H1 (cell line): ENCODE measurements at regions not wholly inside any gene's neighbourhood (a gene's known extent, or its start where the extent isn't known, plus 50 kb on each side); places are given as distances from the start of the nearest gene placed in this dataset.

ENCODE experiments used
- EZH2 ChIP-seq: fragments of 200-600 bp; sonication (generic); IDR thresholded peaks from 2 replicates; pipeline ENCODE4 v1.7.1; 2012; ENCODE audit warnings: low read depth, mild to moderate bottlenecking, moderate library complexity, low read length, inconsistent platforms; ENCODE audit not compliant: severe bottlenecking
- GTF2F1 ChIP-seq: IDR thresholded peaks from 2 replicates; pipeline ENCODE4 v1.6.1; 2012; ENCODE audit warnings: low read depth, low read length, improper control_type of control experiment, borderline replicate concordance
- POLR2A ChIP-seq, 2 experiments: IDR thresholded peaks; 1 replicate in 1 of 2; 2 replicates in 1 of 2; pipeline ENCODE4 v1.6.1; 2011; ENCODE audit warnings: low read depth in 2 of 2, low read length in 2 of 2, mild to moderate bottlenecking in 2 of 2; ENCODE audit errors: control extremely low read depth in 1 of 2
- RAD21 ChIP-seq, 2 experiments: IDR thresholded peaks in 1 of 2; conservative IDR thresholded peaks in 1 of 2; 2 replicates each; pipeline ENCODE4 v1.6.1; 2011; ENCODE audit warnings: low read depth in 2 of 2, low read length in 2 of 2, improper control_type of control experiment in 1 of 2, inconsistent platforms in 1 of 2, mild to moderate bottlenecking in 1 of 2, moderate library complexity in 1 of 2
- SRF ChIP-seq: IDR thresholded peaks from 2 replicates; pipeline ENCODE4 v1.6.1; 2011; ENCODE audit warnings: mild to moderate bottlenecking, low read depth, low read length, moderate library complexity
- SUZ12 ChIP-seq: fragments of 200-600 bp; sonication (generic); IDR thresholded peaks from 2 replicates; pipeline ENCODE4 v1.6.1; 2012; ENCODE audit warnings: mild to moderate bottlenecking, inconsistent platforms, low read length, moderate library complexity, mixed read lengths
- YY1 ChIP-seq: IDR thresholded peaks from 2 replicates; pipeline ENCODE4 v1.6.1; 2011; ENCODE audit warnings: low read depth, mild to moderate bottlenecking, low read length
- TF ChIP-seq, protein P1 (sequence below): IDR thresholded peaks from 2 replicates; pipeline ENCODE4 v1.6.1; 2012; ENCODE audit warnings: inconsistent platforms
- TF ChIP-seq, protein P2 (sequence below), 3 experiments: IDR thresholded peaks; 1 replicate in 2 of 3; 2 replicates in 1 of 3; pipeline versions ENCODE4 v1.5.1 to v1.6.1; 2011; ENCODE audit warnings: low read length in 3 of 3, mild to moderate bottlenecking in 3 of 3, inconsistent platforms in 2 of 3, low read depth in 1 of 3, moderate library complexity in 1 of 3; ENCODE audit not compliant: insufficient read depth in 1 of 3; ENCODE audit errors: control extremely low read depth in 1 of 3

GRCh38 chr6:84862843-84863242, 98.4 kb upstream of the TBX18 start:
- TF ChIP-seq POLR2A (IDR thresholded peaks at IDR 0.05; ENCODE audit: control extremely low read depth in 1 of 2, low read depth in 2 of 2, low read length in 2 of 2): no peak
- TF ChIP-seq GTF2F1: no peak
- TF ChIP-seq, protein P1, sequence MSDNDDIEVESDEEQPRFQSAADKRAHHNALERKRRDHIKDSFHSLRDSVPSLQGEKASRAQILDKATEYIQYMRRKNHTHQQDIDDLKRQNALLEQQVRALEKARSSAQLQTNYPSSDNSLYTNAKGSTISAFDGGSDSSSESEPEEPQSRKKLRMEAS: no peak
- TF ChIP-seq, protein P2, sequence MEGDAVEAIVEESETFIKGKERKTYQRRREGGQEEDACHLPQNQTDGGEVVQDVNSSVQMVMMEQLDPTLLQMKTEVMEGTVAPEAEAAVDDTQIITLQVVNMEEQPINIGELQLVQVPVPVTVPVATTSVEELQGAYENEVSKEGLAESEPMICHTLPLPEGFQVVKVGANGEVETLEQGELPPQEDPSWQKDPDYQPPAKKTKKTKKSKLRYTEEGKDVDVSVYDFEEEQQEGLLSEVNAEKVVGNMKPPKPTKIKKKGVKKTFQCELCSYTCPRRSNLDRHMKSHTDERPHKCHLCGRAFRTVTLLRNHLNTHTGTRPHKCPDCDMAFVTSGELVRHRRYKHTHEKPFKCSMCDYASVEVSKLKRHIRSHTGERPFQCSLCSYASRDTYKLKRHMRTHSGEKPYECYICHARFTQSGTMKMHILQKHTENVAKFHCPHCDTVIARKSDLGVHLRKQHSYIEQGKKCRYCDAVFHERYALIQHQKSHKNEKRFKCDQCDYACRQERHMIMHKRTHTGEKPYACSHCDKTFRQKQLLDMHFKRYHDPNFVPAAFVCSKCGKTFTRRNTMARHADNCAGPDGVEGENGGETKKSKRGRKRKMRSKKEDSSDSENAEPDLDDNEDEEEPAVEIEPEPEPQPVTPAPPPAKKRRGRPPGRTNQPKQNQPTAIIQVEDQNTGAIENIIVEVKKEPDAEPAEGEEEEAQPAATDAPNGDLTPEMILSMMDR (IDR thresholded peaks at IDR 0.05; ENCODE audit: control extremely low read depth in 1 of 3, insufficient read depth in 1 of 3, low read depth in 1 of 3, low read length in 3 of 3): no peak
- TF ChIP-seq EZH2: no peak
- TF ChIP-seq RAD21 (IDR thresholded peaks at IDR 0.05 in 1 of 2, conservative IDR thresholded peaks at IDR 0.05 in 1 of 2; ENCODE audit: low read depth in 2 of 2, low read length in 2 of 2): no peak
- no peak for TF ChIP-seq SUZ12
- TF ChIP-seq YY1: no peak
- TF ChIP-seq SRF: no peak
